HL-60/S4 treated with retinoic acid at 250 ng/mL for 4 days and 3 days (cell line): ENCODE measurements at regions not wholly inside any gene's neighbourhood (a gene's known extent, or its start where the extent isn't known, plus 50 kb on each side); places are given as distances from the start of the nearest gene placed in this dataset.

Experiments used
- in situ Hi-C: fragments of 300-500 bp; cut with MboI; formaldehyde crosslinking; loops from 2 replicates; pipeline ENCODE4 v1.7.0; 2022; ENCODE audit warnings: low sequenced_read_pairs

DNA sequence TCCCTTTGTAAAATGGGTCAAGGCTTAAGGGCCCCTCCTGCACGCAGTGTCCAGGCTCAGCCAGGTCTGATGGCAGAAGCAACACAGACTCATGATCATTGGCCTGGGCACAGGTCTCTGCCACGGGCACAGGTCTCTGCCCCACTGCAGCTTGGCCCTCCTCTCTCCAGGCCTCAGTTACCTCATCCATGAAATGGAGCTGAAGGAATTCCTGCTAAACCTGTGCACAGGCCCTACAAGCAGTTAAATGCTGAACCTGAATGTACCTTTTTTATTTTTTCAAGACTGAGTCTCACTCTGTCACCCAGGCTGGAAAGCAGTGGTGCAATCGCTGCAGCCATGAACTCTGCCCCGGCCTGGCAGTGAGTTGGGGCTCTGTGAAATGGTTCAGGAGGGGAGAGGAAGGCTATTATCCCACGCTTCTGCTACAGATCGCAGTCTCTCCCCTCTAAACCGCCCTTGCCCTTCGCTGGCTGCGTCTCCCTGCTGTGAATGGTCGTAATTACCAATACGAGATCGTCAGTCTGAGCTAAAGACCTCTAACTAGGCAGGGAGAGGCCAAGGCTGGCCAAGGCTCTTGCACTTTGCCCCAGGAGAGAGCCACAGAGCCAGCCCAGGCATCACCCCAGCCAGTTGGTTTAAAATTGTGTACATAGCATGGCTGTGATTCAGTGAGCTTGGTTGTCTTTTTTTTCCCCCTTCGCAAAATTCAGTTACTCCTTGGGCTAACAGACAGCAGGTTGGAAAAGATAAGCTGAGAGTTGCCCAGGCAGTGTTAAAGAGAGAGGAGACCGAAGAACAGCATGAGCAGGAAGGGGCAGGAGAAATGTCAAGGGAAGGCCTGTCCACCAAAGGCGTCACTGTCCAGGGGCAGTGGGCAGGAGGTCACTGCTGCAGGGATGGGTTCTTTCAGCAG lies 93.0 kb upstream of the KCTD7 start:
- in situ Hi-C loops, result no loop called here

DNA sequence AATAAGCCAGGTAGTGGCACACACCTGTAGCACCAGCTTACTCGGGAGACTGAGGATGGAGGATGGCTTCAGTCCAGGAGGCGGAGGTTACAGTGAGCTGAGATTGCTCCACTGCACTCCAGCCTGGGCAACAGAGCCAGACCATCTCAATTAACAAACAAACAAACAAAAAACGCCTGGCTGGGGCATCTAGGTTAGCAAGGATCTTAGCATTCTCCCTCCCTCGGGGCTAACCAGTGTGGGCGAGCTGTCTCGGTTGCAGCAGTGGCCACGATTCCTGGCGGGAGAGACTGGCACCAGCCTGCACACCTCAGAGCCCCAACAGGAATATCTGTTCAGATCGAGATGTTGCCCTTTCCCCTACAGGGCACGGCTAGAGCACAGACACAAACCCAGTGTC lies 91.3 kb upstream of the KCTD7 start:
- in situ Hi-C loops, result no loop called here

DNA sequence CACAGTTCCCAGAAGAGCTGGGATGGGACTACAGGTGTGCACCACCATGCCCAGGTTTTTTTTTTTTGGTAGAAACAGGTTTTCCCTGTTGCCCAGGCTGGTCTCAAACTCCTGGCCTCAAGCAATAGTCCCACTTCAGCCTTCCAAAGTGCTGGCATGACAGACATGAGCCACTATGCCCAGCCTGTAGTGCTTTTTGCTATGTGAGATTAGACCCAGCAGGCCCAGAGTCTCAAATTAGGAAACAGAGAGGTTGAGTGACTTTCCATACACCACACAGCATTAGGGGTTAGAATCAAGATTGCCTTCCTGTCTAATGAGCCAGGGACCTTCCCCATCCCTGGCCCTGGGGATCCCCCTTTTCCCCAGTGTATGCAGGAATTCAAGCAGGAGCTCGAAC lies 90.8 kb upstream of the KCTD7 start:
- in situ Hi-C loops, result no loop called here

DNA sequence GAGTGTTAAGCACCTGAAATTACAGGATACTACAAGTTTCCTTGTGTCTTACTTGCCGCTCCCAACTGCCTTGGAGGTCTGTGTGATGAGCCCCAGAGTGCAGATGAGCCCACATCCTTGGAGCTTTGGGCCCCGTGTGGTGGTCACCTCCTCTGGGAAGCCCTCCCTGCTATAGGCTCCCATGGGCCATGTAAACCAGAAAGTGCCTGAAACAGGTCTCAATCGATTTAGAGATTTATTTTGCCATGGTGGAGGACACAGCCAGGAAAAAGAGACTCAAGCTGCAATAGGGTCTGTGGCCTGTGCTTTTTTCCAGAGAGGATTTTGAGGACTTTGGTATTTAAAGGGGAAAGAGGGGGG lies 89.4 kb upstream of the KCTD7 start:
- in situ Hi-C loops, result no loop called here

DNA sequence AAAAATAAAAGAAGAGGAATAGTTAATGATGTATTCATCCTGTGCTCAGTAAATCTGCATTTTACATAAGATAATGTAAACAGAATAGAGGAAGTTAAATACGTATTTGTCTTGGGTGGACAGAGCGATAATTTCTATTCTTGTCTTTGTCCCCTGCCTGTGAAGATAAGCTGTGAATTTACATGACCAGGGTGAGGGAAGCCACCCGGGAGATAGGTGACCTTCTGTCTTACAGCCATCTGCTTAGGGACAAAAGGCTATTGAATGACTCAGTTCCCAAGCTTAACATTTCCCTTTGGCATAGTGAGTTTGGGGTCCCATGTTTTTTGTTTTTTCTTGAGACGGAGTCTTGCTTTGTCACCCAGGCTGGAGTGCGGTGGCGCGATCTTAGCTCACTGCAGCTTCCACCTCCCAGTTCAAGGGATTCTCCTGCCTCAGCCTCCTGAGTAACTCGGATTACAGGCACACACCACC lies 88.7 kb upstream of the KCTD7 start:
- in situ Hi-C loops, result no loop called here

DNA sequence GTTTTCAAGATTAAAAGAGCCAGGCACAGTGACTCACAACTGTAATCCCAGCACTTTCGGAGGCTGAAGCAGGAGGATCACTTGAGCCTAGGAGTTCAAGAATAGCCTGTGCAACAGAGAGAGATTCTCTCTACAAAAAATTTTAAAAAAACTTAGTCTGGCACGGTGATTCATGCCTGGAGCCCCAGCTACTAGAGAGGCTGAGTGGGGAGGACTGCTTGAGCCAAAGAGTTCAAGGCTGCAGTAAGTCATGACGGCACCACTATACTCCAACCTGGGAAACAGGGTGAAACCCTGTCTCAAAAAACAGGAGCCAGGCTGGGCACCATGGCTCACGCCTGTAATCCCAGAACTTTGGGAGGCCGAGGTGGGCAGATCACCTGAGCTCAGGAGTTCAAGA lies 86.6 kb upstream of the KCTD7 start:
- in situ Hi-C loops, result no loop called here

DNA sequence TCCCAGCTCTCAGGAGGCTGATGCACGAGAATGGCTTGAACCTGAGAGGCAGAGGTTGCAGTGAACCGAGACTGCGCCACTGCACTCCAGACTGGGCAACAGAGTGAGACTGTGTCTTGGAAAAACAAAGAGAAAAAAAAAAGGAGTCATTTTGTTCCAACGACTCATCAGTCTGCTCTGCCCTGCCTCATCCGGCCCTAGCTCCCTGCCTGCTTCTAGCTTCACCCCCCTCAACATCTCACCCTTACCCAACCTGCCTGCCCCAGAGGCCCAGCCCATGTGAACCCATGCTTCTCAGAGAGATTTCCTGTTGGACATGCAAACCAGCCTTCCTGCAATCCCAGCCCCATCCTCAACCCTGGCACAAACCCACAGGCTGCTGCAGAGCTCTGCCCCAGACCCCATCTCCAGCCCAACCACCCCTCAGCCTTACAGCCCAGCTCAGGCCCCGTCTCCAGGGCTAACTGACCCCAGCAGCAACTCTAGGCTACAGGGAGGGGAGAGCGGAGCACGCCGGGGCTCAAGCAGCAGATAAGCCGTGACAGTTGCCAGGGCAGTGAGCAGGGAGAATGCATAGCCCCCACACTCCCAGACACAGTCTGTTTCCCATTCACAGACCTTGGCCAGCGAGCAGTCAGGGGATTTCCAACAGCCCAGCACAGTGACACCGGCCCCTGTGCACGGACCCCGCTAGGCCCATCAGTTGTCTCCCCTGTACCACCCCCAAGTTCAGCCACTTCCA lies 86.0 kb upstream of the KCTD7 start:
- in situ Hi-C loops, result no loop called here

DNA sequence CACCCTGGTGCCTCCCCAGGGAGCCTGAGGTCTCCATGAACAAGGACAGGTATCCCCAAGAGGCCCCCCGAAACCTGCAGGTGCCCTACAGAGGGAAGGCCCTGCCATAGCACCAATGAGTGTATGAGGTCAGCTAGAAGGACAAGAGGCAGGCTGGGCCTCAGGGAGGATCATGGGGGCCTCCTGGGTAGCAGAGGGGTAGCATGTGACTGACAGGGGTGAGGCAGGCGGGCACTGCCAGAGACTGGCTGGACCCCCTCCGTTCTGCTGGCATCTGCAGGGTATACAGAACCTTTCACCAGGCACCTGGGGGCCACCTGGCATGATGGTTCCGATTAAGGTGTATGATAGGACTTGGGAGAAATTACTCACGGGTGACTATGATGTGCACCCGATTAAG lies 79.2 kb upstream of the KCTD7 start:
- in situ Hi-C loops, result no loop called here

DNA sequence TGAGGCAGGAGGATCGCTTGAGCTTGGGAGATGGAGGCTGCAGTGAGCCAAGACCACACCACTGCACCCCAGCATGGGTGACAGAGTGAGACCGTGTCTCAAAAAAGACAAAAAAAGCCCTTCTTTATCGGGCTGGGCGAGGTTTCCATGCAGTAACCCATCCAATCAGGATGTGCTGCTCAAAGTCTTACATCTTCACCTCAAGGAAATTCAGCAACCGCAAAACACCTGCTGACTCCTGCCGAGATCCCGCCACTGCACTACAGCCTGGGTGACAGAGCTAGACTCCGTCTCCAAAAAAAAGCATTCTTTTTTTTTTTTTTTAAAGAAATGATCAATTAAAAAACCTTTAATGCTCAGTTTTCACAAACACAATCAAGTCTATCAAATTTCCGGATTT lies 75.7 kb upstream of the KCTD7 start:
- in situ Hi-C loops, result loop anchor here (25.0 kb wide), 1 partner anchor 259 kb away; no protein-coding TSS in a partner anchor

DNA sequence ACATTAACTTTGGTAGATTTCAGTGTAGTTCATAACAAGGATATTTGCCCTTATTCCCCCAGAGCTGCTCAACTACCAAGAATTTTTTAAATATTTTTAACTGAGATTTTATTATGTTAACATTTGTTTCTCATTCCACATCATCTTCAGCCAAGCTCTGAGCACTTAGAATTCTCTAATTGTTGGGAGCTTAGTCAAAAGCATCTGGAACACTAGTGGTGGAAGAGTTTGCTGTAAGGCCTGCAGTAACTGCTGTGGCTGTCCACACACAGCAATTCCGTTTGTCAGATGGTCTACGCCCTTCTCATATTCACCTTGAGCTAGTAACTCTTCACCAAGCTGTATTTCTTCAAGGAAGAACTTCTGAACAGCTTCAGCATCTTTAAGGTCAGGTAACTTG lies 75.0 kb upstream of the KCTD7 start:
- in situ Hi-C loops, result loop anchor here (25.0 kb wide), 1 partner anchor 259 kb away; no protein-coding TSS in a partner anchor

DNA sequence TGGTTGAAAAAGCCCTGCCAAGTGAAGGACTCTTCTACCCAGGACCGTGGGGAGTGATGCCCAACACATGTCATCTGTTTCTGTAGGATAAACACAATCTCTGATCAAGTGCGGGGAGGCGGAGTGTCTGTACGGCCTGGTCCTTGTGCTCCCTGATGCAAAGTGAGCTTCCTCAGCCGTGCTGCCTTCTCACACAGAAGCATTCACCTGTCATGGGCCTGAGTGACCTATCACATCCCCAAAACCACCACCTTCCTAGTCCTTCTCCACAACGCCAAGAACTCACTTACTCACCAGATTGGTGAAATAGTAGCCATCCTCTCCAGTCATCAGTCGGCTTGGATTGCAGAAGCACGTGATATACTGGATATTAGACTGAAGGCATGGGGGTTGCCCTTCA lies 74.4 kb upstream of the KCTD7 start:
- in situ Hi-C loops, result loop anchor here (25.0 kb wide), 1 partner anchor 258 kb away; no protein-coding TSS in a partner anchor

DNA sequence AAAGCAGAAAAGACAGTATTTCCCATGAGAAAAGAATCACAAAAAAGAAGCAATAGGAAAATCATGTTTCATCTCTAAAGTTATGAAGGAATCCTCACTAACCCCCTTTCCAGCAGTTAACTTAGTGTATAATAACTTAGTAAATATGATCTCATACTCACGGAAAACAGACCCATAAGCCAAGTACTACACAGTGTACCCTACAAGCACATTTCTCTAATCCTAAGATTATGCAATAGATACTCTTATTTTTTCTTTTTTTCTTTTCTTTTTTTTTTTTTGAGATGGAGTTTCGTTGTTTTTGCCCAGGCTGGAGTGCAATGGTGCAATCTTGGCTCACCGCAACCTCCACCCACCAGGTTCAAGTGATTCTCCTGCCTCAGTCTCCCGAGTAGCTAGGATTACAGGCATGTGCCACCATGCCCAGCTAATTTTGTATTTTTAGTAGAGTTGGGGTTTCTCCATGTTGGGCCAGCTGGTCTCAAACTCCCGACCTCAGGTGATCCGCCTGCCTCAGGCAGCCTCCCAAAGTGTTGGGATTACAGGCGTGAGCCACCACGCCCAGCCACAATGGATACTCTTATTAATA lies 73.7 kb upstream of the KCTD7 start:
- in situ Hi-C loops, result loop anchor here (25.0 kb wide), 1 partner anchor 257 kb away; no protein-coding TSS in a partner anchor

DNA sequence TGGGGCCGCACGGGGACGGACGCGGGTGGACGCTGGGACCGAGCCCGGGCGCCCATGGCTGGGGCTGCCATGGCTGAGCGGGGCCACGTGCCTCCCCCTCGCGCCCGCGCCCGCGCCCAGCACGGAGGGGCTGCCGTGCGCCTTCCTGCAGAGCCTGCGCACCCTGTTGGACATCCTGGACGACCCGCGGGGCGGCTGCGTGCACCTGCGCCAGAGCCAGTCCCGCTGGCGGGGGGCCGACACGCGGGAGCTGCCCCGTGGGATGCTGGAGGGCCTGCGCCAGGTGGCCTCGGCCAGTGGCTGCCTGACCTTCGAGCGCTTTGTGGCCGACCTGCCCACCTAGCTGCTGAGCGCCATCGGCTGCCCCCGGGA lies 72.5 kb upstream of the KCTD7 start:
- in situ Hi-C loops, result loop anchor here (25.0 kb wide), 1 partner anchor 256 kb away; no protein-coding TSS in a partner anchor

DNA sequence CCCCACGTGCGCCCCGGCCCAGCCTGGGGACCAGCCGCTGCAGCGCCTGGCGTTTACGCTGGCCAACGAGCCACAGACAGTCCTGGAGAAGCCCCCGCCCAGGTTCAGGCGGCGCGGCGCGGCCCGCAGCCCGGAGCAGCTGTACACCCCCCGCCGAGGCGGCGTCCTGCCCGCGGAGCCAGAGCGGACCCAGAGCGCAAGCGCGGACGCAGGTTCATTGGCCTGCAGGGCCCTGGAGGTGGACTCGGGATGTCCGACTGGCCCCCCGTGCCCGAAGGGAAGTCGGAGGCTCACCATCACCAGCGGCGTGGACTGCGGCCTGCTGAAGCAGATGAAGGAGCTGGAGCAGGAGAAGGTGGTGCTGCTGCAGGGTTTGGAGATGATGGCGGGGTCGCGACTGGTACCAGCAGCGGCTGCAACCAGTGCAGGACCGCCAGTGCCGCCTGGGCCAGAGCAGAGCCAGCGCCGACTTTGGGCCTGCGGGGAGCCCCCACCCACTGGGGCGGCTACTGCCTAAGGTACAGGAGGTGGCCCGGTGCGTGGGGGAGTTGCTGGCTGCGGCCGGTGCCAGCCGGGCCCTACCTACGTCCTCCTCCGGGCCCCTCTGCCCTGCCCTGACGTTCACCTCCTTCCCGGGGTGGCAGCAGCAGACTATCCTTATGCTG lies 72.0 kb upstream of the KCTD7 start:
- in situ Hi-C loops, result loop anchor here (25.0 kb wide), 1 partner anchor 256 kb away; no protein-coding TSS in a partner anchor

DNA sequence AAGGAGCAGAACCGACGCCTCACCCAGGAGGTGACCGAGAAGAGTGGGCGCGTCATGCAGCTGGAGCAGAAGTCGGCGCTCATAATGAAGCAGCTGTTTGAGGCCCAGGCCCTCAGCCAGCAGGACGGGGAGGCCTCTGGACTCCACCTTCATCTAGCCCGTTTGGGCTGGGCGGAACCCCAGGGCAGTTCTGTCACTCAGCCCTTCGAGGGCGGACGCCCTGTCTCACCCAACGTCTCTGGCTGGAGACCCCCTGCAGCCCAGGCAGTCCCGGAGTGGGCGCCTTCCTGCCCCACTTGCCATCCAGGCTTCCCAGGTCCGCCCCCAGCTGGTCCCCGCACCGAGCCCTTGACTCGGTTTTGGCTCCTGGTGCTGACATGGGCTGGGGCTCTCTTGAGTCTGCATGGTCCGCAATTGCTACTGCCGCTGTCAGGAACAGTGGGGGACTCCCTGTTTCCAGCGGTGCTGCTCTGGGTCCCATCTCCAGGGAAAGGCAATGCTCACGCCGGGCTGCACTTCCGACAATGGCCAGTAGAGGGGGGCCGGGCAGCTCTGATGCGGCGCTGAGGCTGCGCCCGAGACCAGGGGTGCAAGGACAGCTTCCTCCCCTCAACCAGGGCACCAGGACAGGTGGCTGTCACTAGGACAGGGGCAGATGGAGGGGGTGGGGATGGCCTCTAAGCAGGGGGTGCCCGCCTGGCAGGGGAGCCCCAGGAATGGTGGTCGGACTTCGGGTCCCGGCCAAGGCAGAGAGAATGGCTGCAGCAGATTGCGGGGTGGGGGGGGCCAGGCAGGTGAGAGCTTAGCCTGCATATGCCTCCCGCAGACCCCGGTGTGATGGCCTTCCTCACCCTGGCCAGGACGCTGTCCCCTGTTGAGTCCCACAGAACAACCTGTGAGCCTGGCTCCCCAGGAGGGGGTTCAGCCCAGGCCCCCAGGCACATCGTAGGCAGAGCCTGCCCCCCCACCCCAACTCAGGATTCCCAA lies 71.2 kb upstream of the KCTD7 start:
- in situ Hi-C loops, result loop anchor here (25.0 kb wide), 1 partner anchor 255 kb away; no protein-coding TSS in a partner anchor

DNA sequence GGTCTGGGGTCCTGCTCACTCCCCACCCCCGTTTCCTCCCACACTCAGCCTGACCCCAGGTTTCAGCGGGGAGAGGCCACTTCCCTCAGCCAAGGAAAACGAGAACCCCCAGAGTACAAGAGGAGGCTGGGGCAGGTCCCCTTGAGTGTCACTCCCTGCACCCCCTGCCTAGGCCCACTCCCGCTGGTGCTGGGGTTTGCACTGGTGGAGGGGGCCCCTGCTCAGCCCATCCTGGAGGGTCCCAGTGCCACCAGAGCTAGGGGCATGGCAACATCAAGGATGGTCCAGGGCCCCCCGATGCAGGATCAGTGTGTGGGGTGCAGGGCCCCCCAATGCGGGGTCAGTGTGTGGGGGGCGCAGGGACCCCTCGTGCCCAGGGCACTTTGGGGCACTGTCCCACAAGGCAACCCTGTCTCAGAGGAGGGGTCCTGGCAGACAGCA lies 70.5 kb upstream of the KCTD7 start:
- in situ Hi-C loops, result loop anchor here (25.0 kb wide), 1 partner anchor 254 kb away; no protein-coding TSS in a partner anchor

DNA sequence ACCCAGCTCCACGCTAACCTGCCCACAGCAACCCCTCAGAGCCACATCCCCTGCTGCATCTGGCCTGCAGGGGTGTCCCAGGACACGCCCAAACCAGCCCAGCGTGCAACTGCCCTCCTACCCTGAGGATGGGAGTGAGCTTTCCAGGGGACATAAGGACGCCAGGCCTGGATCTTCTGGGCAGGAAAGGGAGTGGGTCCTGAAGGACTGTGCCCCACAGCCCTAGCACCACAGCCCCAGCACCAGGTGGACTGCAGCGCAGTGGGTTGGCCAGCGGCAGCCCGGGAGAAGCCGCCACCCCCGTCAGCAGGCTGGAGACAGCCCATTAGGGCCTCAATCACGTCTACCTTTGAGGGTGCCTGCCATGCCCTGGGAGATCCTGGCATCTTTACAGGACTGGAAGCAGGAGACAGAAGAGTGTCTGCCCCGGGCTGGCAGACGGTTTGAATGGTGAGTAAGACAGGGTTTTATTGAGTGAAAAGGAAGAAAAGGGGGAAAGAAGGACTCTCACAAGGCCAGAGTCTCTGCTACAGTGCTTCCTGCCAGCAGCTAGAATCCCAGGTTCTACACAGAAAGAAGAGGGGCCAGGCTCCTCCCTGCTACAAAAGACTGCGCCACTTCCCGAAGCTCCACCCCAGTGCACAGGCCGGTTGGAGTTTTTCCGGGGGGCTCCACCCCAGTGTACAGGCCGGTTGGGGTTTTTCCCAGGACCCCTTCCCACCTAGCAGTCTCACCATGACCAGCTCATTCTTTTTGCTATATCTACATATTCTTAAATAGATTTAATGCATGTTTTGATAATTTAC lies 69.8 kb upstream of the KCTD7 start:
- in situ Hi-C loops, result loop anchor here (25.0 kb wide), 1 partner anchor 253 kb away; no protein-coding TSS in a partner anchor

DNA sequence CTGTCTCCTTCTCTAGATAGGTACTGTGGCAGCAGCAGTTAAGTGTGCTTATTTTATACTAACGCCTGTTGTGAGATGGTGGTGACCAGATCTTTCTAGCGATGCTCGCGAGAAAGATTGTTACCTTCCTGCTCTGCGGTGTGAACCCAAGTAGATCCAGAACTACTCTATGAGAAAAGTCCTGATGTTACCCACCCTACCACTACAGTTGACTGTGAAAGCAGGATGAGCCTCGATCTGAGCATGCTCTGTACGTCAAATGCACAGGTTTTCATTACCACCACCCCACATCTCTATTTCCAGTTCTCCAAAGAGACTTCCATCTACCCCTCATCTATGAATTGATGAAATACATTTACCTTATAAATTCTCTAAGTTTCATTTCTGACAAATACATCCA lies 64.6 kb upstream of the KCTD7 start:
- in situ Hi-C loops, result loop anchor here (25.0 kb wide), 1 partner anchor 248 kb away; no protein-coding TSS in a partner anchor
